ENCODE measurements at regions not wholly inside any gene's neighbourhood (a gene's known extent, or its start where the extent isn't known, plus 50 kb on each side); places are given as distances from the start of the nearest gene placed in this dataset.

GRCh38 chr1:194698908-194699318 lies 1512.5 kb upstream of the B3GALT2 start:
- no peak for TF ChIP-seq CTCF (IDR thresholded peaks at IDR 0.05; ENCODE audit: insufficient read depth, low read depth, low read length)
- DNase-seq (ENCODE audit: low read depth), result no peak
- H3K4me3 ChIP-seq (ENCODE audit: low read depth, low read length), result no peak overlapping the region

DNA sequence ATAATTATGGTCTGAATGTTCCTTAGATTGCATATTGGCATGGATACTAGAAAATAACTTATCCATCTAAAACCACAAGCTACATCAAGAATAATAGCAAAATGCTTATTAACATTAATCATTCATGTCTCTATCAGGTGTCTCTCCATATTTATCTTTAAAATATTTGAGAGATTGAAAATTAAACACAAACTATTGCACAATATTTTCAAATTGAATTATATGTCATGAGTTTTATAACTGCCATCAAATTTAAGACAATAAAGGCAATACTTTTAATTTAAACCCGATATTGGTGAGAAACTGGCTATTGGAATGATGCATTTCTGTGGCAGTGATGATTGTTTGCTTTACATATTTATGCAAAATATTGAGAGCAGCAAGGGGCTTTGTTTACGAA lies 1506.8 kb upstream of the B3GALT2 start:
- H3K4me3 ChIP-seq (ENCODE audit: low read depth, low read length), result no peak overlapping the region
- TF ChIP-seq CTCF (IDR thresholded peaks at IDR 0.05; ENCODE audit: insufficient read depth, low read depth, low read length), result no peak
- DNase-seq (ENCODE audit: low read depth), result no peak

DNA sequence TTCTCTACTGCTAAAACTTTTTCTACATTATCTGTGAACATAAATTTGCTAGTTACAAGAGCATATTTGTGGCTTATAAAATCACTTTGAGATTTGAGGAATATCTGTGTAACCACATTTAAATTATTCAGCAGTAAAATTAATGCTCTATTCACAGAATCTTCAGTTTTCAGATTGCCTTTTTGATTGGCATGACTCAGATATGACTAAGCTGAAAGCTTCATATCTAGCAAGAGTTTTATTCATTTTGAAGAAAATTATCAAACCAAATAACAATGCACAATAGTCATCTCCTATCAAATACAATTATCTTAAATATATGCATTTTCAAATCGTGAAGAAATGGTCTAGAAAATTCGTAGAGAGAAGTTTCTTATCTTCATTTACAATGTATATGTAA lies 1498.2 kb upstream of the B3GALT2 start:
- TF ChIP-seq CTCF (IDR thresholded peaks at IDR 0.05; ENCODE audit: insufficient read depth, low read depth, low read length), result no peak
- H3K4me3 ChIP-seq (ENCODE audit: low read depth, low read length), result no peak overlapping the region
- no peak for DNase-seq (ENCODE audit: low read depth)

GRCh38 chr1:194658090-194658439 lies 1471.7 kb upstream of the B3GALT2 start:
- no peak overlapping the region for H3K4me3 ChIP-seq (ENCODE audit: low read depth, low read length)
- no peak for TF ChIP-seq CTCF (IDR thresholded peaks at IDR 0.05; ENCODE audit: insufficient read depth, low read depth, low read length)
- DNase-seq (ENCODE audit: low read depth), result no peak

DNA sequence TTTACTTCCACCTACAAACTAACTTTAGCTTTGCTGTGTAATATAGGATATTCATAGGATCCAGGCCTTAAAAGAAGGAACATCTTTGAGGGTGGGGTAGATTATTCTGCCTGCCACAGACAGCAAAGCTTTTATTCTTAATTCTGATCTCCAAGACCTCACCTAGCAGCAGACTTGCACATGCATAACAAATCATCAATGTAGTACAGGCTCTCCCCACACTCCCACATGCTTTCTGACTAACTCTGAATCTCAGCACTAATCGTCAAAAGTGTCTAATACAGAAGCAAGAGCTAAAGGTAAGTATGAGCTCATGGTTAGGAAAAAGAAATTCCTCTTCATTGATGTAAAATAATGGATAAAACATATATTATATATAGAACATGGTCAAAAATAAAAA lies 1468.5 kb upstream of the B3GALT2 start:
- TF ChIP-seq CTCF (IDR thresholded peaks at IDR 0.05; ENCODE audit: insufficient read depth, low read depth, low read length), result no peak
- H3K4me3 ChIP-seq (ENCODE audit: low read depth, low read length), result no peak overlapping the region
- DNase-seq (ENCODE audit: low read depth), result no peak

DNA sequence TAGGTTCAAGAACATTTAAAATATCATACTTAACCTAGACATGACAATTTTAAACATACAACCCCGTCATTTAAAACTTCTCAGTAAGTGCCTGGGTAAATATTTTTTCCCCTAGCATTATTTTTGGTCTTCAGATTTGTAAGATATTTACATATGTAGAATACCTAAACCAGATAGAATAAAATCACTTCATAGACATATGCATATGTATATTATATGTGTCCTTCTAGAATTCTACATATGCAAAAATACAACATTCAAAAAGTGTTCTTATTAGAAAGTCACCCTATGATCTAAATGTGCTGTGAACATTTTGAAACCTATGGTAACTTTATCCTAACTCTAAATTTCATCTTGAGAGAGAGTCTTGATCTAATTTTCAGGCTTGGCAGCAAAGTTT lies 1467.0 kb upstream of the B3GALT2 start:
- no peak for DNase-seq (ENCODE audit: low read depth)
- H3K4me3 ChIP-seq (ENCODE audit: low read depth, low read length), result no peak overlapping the region
- TF ChIP-seq CTCF (IDR thresholded peaks at IDR 0.05; ENCODE audit: insufficient read depth, low read depth, low read length), result no peak

DNA sequence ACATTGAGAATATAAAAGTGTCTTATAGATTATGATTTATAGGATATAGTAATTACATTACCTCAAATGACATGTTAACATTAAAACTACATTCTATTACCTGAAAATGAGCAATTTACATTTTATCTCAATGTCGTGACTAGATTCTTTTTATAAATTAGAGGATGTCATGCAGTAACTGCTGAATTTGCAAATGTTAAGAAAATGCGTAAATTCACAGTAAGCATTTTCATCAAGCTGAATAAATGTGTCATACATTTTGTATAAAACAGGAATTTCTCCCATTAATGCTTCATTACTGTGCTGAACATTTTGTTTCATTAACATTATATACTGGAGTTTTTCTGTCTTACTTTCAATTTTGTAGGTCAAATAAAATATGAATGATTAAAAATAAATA lies 1460.7 kb upstream of the B3GALT2 start:
- H3K4me3 ChIP-seq (ENCODE audit: low read depth, low read length), result no peak overlapping the region
- no peak for DNase-seq (ENCODE audit: low read depth)
- no peak for TF ChIP-seq CTCF (IDR thresholded peaks at IDR 0.05; ENCODE audit: insufficient read depth, low read depth, low read length)

All from fibroblast of villous mesenchyme (primary cell).